NCI-H82 (cell line): ENCODE measurements at regions not wholly inside any gene's neighbourhood (a gene's known extent, or its start where the extent isn't known, plus 50 kb on each side); places are given as distances from the start of the nearest gene placed in this dataset.

Source experiments
- DNase-seq: peaks from one replicate; lab custom pipeline; 2025; lab: John Stamatoyannopoulos, UW

DNA sequence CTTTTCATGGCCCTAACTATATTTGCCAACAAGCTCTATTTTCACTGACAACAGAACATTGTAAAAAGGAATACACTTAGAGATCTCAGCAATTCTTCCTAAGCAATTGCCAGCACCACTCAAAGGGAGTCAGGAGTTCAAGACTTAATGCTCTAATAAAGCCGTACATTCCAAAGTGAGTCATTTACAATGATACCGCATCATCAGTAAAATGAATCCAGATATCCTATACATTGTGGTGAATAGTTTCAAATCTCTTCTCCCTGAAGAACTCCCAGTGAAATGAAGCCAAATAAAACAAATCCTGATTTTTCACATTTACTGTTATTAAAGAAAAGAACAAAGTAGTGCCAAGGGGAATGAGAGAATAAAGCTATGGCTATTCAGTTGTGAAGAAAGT lies 2898.7 kb upstream of the PCDH20 start:
- DNase-seq = no peak

DNA sequence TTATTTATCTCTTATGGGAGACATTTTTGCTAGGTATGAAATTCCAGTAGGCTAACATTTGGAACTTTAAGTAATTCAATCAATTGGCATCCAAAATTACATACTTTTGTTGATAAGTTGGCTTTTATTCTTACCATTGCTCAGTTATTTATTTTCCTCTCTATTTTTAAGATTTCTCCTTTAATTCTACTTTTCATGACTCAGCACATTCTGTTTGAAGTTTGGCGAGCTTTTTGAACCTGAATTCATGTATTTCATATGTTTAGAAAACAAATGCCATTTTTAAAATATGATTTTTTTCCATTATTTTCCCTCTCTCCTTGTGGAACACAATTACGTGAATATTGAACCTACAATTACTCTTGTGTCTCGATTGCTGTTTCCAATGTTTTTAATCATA lies 2896.3 kb upstream of the PCDH20 start:
- no peak for DNase-seq

DNA sequence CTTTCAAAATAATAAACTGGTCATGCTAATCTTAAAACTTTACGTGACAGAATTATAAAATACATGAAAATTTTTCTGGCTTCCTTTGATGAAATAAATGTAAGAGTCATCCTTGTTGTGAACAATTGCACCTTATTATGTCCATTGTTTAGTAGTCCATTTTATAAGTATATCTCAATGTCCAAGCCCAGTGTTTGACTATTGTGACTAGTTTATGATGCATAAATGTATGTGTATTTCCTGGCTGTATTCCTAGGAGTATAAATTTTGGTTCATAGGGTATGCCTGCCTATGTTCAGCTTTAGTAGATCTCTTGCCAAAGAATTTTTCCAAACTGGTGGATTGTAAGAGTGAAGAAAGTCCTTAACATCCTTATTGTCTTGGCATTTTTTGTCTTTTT lies 2895.5 kb upstream of the PCDH20 start:
- no peak for DNase-seq

DNA sequence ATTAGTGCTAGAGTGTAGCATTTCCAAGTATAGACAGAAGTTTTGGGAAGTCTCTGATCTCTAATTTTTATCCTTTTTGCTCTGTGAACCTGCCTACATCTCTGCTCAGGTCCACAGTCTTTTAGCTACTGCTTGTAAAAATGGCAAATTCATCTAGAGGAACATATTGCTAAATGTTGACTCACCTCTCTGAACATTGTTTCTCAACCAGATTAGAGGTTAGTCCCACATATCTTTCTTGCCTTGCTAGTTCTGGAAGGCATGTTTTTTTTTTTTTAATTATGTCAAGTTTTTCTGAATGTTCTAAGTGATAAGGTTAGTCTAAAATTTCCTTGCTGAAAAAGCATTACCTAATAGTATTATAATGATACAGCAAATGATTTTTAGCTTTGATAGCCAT lies 2889.6 kb upstream of the PCDH20 start:
- no peak for DNase-seq

DNA sequence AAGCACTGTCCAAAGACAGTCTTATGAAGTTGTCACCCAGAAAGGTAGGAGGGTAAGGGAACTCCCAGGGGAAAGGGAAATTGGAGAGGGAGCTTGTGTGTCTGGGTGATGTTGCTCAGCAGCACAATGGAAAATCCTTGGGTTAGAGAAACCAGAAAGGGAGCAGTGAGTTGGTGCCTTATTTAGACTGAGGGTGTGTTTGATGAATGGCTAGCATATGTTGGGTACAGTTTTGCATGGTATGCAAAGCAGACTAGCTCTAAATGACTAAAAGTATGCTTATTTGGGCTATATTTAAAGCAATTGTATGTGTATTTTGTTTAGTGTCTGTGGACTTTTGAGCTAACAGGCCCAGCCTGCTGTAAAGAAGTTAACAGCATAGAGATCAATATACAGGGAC lies 2884.6 kb upstream of the PCDH20 start:
- no peak for DNase-seq

DNA sequence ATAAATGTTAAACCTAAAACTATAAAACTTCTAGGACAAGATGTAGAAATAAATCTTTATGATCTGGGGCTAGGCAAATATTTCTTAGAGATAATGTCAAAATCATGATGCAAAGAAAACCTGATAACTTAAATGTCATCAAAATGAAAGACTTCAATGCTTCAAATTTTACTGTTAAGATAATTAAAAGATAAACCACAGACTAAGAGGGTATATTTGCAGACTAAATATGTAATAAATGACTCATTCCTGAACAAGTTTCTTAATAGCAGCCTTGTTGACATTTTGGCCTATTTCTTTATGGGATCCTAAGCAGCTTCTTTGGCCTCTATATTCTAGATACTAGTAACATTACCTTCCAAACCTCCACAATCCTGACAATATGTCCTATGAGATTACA lies 2878.3 kb upstream of the PCDH20 start:
- no peak for DNase-seq

DNA sequence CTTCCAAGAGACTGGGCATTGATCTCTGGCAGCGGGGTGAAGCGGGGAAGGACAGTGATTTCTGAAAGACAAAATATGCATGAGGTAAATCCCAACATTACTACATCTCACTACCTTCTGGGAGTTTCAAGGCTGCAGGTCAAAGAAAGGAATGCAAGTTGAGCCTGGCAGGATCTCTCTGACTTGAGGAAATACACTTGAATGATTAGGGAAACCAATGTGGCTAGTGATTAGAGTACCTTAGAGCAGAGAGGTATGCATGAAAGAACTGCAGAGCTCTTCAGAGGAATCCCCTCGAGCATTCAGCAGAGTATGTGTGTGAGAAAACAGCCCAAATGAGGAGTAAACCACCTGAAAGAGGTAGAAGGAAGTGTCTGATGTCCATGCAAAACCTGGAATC lies 2874.1 kb upstream of the PCDH20 start:
- no peak for DNase-seq

DNA sequence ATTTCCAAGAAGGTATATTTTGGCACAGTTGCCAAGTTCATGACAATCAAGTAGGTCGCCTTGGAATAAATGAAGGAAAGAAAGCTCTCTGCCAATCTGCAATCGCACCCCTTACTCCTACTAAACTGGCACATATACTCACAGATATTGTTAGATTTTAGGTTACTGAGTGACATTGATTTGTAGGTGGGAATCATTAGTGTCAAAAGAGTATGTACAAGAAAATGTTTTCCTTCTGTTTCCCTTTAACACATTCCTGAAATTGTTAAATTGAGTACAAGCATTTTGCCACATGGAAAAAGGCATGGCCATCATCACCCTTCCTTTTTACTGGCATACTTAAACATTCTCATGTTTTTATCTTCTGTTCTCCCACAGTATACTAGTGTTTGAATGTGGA lies 2868.3 kb upstream of the PCDH20 start:
- no peak for DNase-seq

DNA sequence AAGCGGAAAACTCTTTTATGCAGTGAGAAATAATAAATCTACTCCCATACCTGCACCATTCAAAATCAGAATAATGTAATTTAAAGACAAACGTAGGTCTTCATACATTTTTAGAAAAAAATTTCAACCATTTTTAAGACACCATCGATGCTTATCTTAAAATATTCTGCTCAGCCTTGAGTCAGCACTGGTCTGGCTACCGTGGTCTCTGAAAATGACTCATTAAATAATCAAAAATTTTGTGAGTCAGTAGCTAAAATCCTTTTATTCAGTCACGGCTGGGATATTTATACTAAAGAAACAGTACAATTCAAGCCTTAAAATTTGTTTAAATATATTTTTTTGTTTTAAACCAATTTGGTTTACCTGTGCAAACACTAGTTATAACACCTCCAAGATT lies 2862.8 kb upstream of the PCDH20 start:
- DNase-seq = no peak

DNA sequence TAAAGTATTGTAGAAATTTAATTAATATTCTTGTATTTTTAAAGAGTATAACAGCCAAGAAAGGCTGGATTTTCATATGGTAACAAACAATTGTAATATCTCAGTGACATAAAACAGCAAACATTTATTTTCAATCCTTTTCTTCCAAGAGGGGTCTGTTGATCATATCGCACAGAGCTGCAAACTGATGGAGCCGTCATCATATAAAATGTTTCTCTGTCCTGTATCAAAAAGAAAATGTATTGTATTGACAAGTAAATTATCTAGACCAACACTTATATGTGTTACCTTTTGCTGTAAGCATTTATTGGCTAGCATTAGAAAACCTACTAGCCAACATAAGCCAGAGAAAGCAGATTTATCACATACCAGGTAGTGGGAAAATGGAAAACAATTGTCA lies 2861.4 kb upstream of the PCDH20 start:
- DNase-seq = no peak

DNA sequence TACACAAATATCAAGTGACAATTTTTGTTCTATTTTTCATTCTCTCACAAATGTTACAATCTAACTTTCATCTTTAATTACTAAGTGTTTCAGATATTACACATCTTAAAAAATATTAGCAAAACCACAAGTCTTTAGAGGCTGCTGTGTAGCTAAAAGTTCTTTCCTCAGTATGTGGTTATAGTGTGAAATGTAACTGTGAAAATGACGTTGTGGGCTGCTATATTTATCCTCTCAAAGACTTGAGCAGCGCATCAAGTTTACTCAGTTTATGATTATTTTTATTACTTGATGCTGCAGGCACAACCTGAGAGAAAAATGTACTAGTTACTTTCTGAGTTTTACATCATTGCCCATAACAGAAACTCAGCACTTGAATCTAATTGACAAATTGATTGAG lies 2860.6 kb upstream of the PCDH20 start:
- DNase-seq = no peak

DNA sequence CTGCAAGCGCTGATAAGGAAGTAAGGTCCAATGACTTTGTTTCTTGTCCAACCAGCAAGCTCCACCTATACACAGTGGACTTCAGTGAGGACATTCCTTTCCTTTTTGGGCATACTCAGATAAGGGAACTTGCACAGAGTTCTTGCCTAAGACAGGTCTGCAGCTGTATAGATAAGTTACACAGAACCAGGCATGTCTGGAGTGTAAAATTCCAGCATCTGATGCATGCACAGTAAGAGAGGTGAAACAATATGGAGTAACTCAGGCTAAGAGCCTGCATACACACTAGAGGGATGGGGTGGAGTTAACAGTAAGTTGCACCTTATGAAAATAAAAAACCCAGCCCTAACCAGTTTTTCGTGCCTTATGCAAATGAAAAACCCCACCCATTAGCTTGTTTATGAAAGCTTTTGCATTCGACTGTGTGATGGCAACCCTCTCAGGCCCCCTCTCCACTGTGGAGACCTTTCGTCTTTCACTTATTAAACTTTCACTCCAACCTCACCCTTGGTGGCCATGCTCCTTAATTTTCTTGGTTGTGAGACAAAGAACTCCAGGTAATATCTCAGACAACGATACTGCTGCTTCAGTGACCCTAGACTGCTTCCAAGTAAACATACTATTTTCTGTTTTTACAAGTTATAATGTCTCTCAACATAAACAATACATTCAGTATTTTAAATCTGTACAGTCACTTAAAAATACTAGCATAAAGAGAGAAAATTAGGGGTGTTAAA lies 2859.0 kb upstream of the PCDH20 start:
- no peak for DNase-seq

DNA sequence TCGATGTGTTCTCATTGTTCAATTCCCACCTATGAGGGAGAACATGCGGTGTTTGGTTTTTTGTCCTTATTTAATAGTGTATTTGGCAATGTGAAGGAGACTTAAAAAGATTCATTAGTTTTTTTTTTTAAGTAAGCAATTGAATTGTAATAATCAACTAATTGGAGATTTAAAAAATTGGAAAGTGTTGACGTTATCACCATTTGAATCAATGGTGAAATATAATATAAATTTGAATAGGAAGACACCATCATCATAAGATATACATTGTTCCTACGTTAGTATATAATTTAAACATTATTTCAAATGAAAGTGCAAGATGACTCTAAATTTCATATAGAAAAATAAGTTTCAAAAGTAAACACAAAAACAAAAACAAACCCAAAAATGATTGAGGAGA lies 2858.1 kb upstream of the PCDH20 start:
- no peak for DNase-seq

DNA sequence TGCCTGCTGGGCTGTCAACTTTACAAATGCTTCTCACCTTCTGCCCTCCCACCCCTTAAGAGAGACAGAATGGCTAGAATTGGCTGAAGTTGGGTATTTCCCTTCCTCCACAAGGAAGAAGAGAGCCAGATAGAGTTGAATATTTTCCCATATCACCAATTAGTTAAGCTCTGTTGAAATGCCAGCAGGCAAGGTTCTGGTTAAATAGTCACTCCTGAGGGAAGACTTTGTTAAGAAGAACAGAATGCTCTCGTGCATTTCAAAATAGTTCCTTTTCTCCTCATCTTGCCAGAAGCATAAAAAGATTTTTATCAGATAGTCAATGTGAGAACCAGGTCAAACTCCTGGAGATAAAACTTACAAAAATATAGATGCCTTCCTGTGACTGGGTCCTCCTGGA lies 2857.0 kb upstream of the PCDH20 start:
- no peak for DNase-seq

DNA sequence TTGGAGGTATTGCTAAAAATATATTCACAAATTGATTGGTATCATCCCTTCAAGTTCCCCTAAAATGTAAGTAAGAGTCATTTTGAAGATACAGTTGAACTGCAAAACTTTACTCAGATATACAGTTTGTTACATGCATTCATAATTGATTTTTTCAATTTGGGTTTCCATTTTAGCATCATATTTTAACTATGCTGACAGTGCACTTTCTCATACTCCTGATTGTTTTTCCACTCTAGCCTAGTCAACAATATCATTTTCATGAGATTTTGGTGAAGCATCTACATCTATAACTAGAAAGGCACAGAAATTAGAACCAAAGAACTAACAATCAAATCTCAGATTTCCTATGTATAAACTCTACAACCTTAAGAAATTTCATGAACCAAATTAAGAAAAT lies 2850.4 kb upstream of the PCDH20 start:
- DNase-seq = no peak

DNA sequence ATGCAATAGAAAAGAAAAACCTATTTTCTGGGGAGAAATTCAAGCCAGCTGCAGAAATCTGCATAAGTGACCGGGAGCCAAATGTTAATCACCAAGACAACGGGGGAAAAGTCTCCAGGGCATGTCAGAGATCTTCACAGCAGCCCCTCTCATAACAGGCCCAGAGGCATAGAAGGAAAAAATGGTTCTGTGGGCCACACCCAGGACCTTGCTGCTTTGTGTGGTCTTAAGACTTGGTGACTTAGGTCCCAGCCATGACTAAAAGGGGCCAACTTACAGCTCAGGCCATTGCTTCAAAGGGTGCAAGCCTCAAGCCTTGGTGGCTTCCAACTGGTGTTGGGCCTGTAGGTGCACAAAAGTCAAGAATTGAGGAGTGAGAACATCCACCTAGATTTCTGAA lies 2847.6 kb upstream of the PCDH20 start:
- no peak for DNase-seq

DNA sequence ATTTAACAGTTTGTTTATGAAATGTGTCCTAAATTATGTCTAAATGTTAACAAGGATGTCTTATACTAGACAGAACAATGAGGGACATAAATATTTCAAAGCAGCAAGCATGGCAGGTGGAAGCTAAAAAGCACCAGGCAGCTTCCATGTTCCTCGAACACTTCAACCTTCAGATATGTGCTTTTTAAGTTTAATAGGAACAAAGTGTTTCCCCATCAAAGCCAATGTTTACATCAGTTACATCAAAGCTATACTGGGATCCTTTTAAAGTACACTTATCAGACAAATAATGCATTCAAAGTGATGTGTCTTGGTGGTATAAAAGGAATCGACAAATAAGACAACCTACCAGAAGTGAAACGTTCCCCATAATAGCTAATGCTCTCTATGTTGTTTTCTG lies 2841.1 kb upstream of the PCDH20 start:
- no peak for DNase-seq

DNA sequence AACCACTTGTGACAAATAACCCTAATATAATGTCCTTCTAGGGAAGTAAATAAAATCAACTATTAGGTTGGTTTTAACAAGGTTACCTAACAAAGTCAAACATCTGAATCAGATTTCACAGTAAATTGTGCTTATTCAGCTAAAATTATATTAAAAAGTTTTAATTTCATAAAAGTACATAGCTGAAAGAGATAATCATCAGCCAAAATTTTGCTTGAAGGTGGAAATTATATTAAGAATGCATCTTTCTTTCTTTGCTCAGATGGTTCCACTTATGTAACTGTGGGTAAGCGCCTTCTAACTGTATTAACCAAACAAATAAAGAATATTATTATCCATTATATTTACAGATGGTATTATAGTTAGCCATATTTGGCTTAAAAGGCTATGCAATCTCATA lies 2840.3 kb upstream of the PCDH20 start:
- no peak for DNase-seq

DNA sequence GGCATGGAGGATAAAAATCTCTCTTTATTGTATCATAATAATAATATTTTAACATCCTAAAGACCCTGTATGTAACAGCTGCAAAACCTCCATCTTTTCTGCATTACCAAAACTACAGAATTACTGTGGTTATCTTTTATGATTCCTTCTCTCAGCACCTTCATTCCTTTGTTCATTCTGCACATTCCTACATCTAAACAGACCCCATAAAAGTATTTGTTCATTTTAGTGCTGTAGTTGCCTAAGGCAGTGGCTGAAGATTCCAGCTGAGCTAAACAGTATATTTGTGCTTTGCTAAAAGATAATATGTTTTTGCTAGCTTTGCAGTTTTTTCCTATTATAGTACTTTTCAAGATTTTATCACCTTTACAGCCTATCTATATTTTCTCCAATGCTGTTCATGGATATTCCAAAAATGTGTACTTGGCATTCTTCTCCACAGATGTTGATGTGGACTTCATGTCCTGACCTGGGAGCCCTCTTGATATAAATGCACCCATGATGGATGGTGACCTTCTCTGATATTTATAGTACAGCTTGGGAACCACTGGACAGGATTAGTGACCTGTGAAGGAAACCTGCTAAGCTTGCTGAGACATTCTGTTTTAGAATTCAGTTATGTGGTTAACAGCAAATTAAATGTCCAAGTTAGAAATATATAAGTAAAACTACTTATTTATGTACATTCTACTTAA lies 2832.9 kb upstream of the PCDH20 start:
- DNase-seq = no peak

DNA sequence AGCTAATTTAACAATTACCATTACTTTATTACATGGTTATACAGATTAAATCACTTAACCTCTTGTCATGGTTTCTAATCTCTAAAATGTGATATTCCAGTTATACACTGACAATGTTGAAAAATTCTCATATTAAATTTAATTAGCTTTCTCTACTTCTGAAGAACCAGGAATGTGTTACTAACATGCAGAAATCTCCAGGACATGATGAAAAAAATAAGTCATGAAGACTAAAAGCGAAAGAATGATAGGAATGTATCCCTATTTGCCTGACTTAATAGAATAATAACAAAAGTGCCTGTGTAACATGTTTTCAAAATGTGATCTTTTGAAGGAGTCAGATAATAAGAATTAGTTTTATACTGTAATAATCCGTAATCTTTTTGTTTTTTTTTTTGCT lies 2823.7 kb upstream of the PCDH20 start:
- DNase-seq = no peak

DNA sequence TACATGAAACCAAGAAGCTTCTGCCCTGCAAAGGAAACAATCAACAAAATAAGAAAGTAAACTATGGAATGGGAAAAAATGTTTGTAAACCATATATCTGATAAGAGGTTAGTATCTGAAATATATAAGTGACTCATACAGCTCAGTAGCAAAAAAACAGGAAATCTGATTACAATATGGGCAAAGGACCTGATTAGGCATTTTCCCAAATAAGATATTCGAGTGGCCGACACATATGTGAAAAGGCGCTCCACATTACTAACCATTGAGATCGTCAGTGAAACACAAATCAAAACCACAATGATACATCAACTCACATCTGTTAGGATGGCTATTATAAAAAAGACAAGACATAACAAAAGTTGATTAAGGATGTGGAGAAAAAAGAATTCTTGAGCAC lies 2818.6 kb upstream of the PCDH20 start:
- DNase-seq = no peak

DNA sequence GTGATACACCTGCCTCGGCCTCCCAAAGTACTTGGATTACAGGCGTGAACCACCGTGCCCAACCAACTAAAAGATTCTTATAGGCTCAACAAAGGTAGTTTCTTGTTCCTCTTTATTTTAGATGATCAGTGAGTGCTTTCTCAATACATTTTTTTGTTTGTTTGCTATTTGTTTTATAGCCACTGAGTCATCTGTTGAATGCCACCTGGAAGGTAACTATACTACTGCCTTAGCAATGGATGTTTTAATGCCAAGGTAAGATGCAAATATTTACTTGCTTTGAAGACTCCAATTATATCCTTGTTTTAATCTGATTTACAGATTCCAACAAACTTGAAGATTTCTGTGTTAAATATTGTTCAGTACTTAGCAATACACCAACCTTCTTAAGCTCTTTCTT lies 2807.4 kb upstream of the PCDH20 start:
- DNase-seq = no peak

DNA sequence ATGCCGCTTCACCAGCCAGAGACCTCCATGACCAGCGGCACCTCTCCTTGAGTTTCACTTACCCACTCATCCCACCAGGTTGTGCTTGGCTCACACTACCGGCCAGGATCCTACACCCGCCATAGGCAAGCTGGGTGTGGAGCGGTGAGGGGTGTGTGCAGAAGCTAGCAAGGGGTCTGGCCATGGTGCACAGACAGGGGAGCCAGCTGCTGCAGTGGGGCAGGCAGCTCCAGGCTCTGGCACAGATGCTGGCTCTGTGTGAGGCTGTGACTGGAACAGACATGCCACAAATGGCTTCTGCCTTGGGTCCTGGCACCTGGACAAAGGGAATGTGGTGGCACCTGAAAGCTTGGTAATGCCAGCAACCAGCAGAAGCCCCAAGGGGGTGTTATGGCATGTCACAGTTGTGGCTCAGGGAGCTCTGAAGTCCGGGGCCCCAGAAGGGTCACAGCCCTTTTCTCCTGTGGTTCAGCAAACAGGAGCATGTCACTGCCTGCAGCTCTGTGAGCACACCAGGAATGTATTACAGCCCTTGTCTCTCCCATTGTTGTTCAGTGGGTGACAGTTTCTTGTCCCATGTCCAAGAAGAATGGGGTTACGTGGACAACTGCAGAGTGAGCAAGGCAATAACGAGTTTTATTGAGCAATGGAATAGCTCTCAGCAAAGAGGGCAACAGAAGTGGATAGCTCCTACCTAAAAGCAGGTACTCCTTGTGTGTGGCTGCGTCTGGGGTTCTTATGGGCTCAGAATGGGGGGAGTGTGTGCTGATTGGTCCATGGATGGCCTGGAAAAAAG lies 2791.0 kb upstream of the PCDH20 start:
- DNase-seq = no peak
